Common myeloid progenitor, CD34-positive (primary cell): ENCODE measurements at regions not wholly inside any gene's neighbourhood (a gene's known extent, or its start where the extent isn't known, plus 50 kb on each side); places are given as distances from the start of the nearest gene placed in this dataset.

Source experiments
- CTCF ChIA-PET: fragments of 350-600 bp; sonication (Branson Sonifier 250); formaldehyde crosslinking; loops from one replicate; lab custom pipeline; 2021; ENCODE audit warnings: antibody characterized with exemption; lab: Charles Lee
- POLR2A ChIA-PET: fragments of 350-600 bp; sonication (Branson Sonifier 250); formaldehyde crosslinking; loops from one replicate; lab custom pipeline; 2021; ENCODE audit warnings: antibody characterized with exemption; lab: Charles Lee
- DNase-seq, 3 donors: peaks; one replicate each; pipeline versions ENCODE4 v3.0.0 to v3.0.0-alpha.2; 2013
- H3K27ac ChIP-seq, 2 experiments: 1 replicate in 1 of 2; 2 replicates in 1 of 2; pipeline ENCODE4 v1.7.0; 2013; ENCODE audit warnings: inconsistent platforms in 2 of 2, low read length in 2 of 2, mild to moderate bottlenecking in 2 of 2, low read depth in 1 of 2, moderate library complexity in 1 of 2; ENCODE audit not compliant: severe bottlenecking in 2 of 2, insufficient read depth in 1 of 2, poor library complexity in 1 of 2
- H3K27me3 ChIP-seq, 5 experiments: replicated peaks in 2 of 5; 1 replicate in 3 of 5; 2 replicates in 2 of 5; pipeline versions ENCODE4 v1.6.1 to v1.7.0; 2013; ENCODE audit warnings: low read length in 4 of 5, mild to moderate bottlenecking in 2 of 5, moderate library complexity in 2 of 5, inconsistent platforms in 1 of 5; ENCODE audit not compliant: insufficient read depth in 5 of 5, control insufficient read depth in 4 of 5
- H3K36me3 ChIP-seq, 4 experiments: 1 replicate in 2 of 4; 2 replicates in 2 of 4; pipeline versions ENCODE4 v1.6.1 to v1.7.0; 2013; ENCODE audit warnings: low read length in 3 of 4, control low read depth in 1 of 4, mild to moderate bottlenecking in 1 of 4; ENCODE audit not compliant: control insufficient read depth in 4 of 4, insufficient read depth in 4 of 4
- H3K4me1 ChIP-seq, 4 experiments: 1 replicate in 3 of 4; 2 replicates in 1 of 4; pipeline versions ENCODE4 v1.6.1 to v1.7.1; 2013; ENCODE audit warnings: low read length in 3 of 4, mild to moderate bottlenecking in 3 of 4, control low read depth in 1 of 4, inconsistent platforms in 1 of 4, moderate library complexity in 1 of 4; ENCODE audit not compliant: control insufficient read depth in 4 of 4, insufficient read depth in 4 of 4; ENCODE audit errors: control extremely low read depth in 1 of 4
- H3K4me3 ChIP-seq, 7 experiments: 1 replicate in 4 of 7; 2 replicates in 3 of 7; pipeline versions ENCODE4 v1.5.1 to v1.7.0; 2013; ENCODE audit warnings: mild to moderate bottlenecking in 7 of 7, low read length in 6 of 7, moderate library complexity in 6 of 7, inconsistent platforms in 2 of 7, low read depth in 2 of 7, control low read depth in 1 of 7; ENCODE audit not compliant: insufficient read depth in 4 of 7, control insufficient read depth in 1 of 7; ENCODE audit errors: extremely low read depth in 1 of 7
- H3K9me3 ChIP-seq, 5 experiments: 1 replicate in 4 of 5; 2 replicates in 1 of 5; pipeline versions ENCODE4 v1.6.1 to v1.7.1; 2013; ENCODE audit warnings: low read length in 4 of 5, mild to moderate bottlenecking in 2 of 5, inconsistent platforms in 1 of 5, low read depth in 1 of 5, moderate library complexity in 1 of 5; ENCODE audit not compliant: control insufficient read depth in 4 of 5, insufficient read depth in 2 of 5; ENCODE audit errors: control extremely low read depth in 1 of 5
- WGBS: methylation state at CpG from one replicate; pipeline ENCODE4 v1.1.5; 2013; ENCODE audit not compliant: insufficient coverage; 5-methylcytosine and 5-hydroxymethylcytosine counted together

DNA sequence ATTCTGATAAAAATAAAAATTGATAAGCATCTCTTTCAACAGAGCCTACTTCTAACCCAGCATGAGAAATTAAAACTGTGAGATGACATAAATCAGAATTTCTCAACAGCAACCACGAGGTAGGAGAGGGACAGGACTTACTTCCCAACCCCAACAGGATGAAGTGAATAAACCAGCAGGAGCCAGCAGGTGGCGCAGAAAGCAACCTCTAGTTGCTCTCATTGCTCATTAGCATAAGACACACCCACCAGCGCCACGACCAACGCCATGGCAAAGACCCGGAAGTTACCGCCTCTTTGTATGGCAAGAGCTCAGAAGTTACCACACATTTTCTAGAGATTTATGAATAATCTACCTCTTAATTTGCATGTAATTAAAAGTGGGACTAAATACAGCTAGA lies 189.4 kb upstream of the CDH8 start:
- no peaks in the 10 kb centered on the region for H3K4me1 ChIP-seq
- no peaks in the 10 kb centered on the region for H3K9me3 ChIP-seq
- H3K36me3 ChIP-seq: no peaks in the 10 kb centered on the region
- 29% methylated on average over 1 of the region's 7 CpGs for WGBS
- CTCF ChIA-PET: interaction anchor here (0.8 to 1.0 kb wide), 2 partner anchors 29 to 1063 kb away, joined by 3 read pairs; no protein-coding TSS in a partner anchor
- H3K27me3 ChIP-seq: no peaks in the 10 kb centered on the region
- DNase-seq: peak; percentile 69 to 80 (median 80)
- peak overlapping the region in 1 of 7 experiments; percentile 35 for H3K4me3 ChIP-seq
- H3K27ac ChIP-seq: no peak overlapping the region
- POLR2A ChIA-PET: no interaction called here

DNA sequence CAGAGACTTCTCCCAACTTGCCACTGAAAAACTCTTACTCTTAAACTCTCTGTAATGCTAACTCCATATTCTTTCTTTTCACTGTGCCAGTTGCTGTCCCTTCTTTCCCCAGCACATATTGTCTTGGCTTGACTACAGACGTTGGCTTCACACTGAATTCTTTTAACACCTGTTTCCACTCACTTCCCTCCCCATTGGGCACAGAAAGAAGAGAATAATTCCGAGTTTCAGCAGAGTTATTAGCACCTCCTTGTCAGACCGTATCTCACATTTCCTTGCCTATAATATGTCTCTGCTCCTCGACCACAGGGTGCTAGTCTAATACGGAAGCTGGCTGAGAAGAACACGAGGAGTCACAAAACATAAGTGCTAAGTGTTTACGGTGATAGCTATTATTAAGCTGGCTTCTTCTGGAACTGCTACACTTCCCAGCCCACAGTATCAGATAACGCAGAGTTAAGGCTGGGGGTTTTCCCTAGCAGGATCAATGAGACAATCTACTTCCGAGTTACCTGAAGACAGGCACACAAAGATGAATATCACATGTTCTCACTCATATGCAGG lies 188.5 kb upstream of the CDH8 start:
- ChIA-PET CTCF (interaction anchor here (0.8 to 1.4 kb wide), 3 partner anchors 1064 to 1067 kb away, joined by 3 to 4 read pairs (median 3); no protein-coding TSS in a partner anchor), POLR2A (no interaction called here)
- H3K27ac ChIP-seq: no peak overlapping the region
- 92% methylated on average over 6 of the region's 9 CpGs for WGBS
- H3K9me3 ChIP-seq: no peaks in the 10 kb centered on the region
- no peaks in the 10 kb centered on the region for H3K36me3 ChIP-seq
- no peaks in the 10 kb centered on the region for H3K4me1 ChIP-seq
- H3K27me3 ChIP-seq: no peaks in the 10 kb centered on the region
- no peak for DNase-seq
- no peak overlapping the region for H3K4me3 ChIP-seq

DNA sequence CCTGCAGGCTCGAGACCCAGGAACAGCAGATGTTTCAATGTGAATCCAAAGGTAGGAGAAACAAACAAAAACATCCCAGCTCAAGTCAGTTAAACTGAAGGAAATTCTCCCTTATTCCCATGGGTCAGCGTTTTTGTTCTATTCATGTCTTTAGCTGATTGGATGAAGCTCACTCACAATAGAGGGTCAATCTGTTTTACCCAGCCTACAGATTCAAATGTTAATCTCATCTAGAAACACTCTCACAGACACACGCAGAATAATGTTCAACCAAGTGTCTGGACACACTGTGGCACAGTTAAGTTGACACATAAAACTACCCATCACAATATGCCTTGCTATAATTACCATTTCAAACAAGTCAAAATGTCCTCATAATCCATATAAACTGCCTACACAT lies 180.6 kb upstream of the CDH8 start:
- POLR2A ChIA-PET: no interaction called here
- Histone ChIP-seq H3K36me3 (no peaks in the 10 kb centered on the region), H3K27ac (no peak overlapping the region), H3K4me1 (no peaks in the 10 kb centered on the region), H3K4me3 (no peak overlapping the region), H3K9me3 (no peaks in the 10 kb centered on the region), H3K27me3 (no peaks in the 10 kb centered on the region)
- 83% methylated on average over 3 of the region's 3 CpGs for whole genome bisulfite sequencing
- CTCF ChIA-PET: no interaction called here
- DNase-seq: no peak

DNA sequence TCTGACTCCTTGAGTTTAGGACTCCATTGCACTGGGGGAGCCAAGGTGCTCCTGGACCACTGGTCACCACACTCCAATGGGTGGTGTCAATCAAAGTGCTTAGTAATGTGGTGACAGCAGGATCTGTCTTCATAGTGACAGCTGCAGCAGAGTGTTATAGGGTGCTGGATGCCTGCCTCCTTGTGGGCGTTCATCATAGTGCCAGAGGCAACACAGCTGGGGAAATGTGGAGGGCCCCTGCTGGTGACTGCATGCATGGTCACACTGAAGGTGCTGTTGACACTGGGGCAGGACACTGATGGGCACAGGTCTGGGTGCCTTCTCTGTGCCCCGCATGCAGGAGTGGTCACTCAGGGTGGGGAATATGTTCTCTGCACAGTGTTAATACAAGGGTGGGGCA lies 177.5 kb upstream of the CDH8 start:
- Histone ChIP-seq H3K4me3 (no peak overlapping the region), H3K27ac (no peak overlapping the region), H3K4me1 (peaks cover 0 to 2% (median 0%) of the 10 kb centered on the region in 4 experiments), H3K36me3 (no peaks in the 10 kb centered on the region), H3K9me3 (no peaks in the 10 kb centered on the region), H3K27me3 (no peaks in the 10 kb centered on the region)
- ChIA-PET CTCF (no interaction called here), POLR2A (no interaction called here)
- no peak for DNase-seq
- WGBS: 50% methylated on average over 1 of the region's 2 CpGs

DNA sequence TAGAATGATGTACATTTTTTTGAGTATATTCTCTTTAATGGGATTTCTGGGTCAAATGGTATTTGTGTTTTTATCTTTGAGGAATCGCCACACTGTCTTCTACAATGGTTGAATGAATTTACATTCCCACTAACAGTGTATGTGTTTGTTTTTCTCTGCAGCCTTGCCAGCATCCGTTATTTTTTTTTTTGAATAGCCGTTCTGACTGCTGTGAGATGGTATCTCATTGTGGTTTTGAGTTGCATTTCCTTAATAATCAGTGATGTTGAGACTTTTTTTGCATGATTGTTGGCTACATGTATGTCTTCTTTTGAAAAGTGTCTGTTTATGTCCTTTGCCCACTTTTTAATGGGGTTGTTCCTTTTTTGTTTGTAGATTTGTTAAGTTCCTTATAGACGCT lies 172.7 kb upstream of the CDH8 start:
- DNase-seq: peak in 1 of 3 donors; percentile 5
- Histone ChIP-seq H3K9me3 (no peaks in the 10 kb centered on the region), H3K4me3 (no peak overlapping the region), H3K36me3 (no peaks in the 10 kb centered on the region), H3K4me1 (peaks cover 0 to 2% (median 0%) of the 10 kb centered on the region in 4 experiments), H3K27ac (no peak overlapping the region), H3K27me3 (no peaks in the 10 kb centered on the region)
- 20% methylated on average over 1 of the region's 4 CpGs for WGBS
- ChIA-PET CTCF (no interaction called here), POLR2A (no interaction called here)

DNA sequence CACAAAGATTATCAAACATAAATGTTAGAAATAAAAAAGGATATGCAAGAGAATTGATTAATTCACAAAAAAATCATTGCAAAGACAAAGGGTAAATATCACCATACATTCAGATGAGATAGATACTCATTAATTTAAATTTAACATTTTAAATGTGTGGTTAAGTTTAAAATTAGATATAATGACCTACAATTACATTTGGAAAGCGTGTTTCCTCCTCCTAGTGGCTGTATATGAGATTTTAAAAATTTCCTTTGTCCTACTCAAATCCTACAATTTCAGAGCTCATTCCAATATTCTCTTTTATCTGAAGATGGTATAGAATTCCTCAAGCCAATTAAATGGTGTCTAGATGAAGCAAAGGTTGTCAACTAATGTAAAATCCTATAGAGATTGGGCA lies 169.2 kb upstream of the CDH8 start:
- H3K9me3 ChIP-seq: no peaks in the 10 kb centered on the region
- H3K27me3 ChIP-seq: no peaks in the 10 kb centered on the region
- ChIA-PET CTCF (no interaction called here), POLR2A (no interaction called here)
- no peak overlapping the region for H3K4me3 ChIP-seq
- no CpG with 5 or more reads among the region's 1 CpG for WGBS
- peaks cover 0 to 2% (median 0%) of the 10 kb centered on the region in 4 experiments for H3K4me1 ChIP-seq
- H3K27ac ChIP-seq: no peak overlapping the region
- H3K36me3 ChIP-seq: no peaks in the 10 kb centered on the region
- no peak for DNase-seq

DNA sequence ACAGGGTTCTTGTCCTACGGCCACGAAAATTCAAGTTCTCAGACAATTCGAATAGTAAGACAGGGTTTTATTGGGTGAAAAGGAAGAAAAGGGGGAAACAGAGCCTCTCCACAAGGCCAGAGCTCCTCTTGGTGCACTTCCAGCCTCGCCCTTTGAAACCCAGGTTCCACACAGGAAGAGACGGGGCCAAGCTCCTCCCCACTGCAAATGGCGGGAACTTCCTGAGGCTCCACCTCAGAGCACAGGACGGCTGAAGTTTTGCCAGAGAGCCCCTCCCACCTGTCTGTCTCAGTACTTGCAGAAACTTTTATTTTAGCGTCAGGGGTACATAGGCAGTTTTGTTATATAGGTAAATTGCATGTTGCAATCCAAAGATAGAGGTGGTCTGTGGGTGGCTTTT lies 165.7 kb upstream of the CDH8 start:
- H3K27me3 ChIP-seq: no peaks in the 10 kb centered on the region
- POLR2A ChIA-PET: no interaction called here
- H3K27ac ChIP-seq: no peak overlapping the region
- no peaks in the 10 kb centered on the region for H3K4me1 ChIP-seq
- no peak for DNase-seq
- H3K9me3 ChIP-seq: no peaks in the 10 kb centered on the region
- 88% methylated on average over 2 of the region's 8 CpGs for WGBS
- no peaks in the 10 kb centered on the region for H3K36me3 ChIP-seq
- no peak overlapping the region for H3K4me3 ChIP-seq
- CTCF ChIA-PET: no interaction called here
